ENCODE measurements at regions not wholly inside any gene's neighbourhood (a gene's known extent, or its start where the extent isn't known, plus 50 kb on each side); places are given as distances from the start of the nearest gene placed in this dataset.

- WGBS, 3 donors, result 66 to 81% (median 68%) methylated on average over 6 of the region's 6 CpGs
- DNase-seq, result no peak
- intact Hi-C loops (cut with DNase I), result no loop called here
- TF ChIP-seq, protein P1, sequence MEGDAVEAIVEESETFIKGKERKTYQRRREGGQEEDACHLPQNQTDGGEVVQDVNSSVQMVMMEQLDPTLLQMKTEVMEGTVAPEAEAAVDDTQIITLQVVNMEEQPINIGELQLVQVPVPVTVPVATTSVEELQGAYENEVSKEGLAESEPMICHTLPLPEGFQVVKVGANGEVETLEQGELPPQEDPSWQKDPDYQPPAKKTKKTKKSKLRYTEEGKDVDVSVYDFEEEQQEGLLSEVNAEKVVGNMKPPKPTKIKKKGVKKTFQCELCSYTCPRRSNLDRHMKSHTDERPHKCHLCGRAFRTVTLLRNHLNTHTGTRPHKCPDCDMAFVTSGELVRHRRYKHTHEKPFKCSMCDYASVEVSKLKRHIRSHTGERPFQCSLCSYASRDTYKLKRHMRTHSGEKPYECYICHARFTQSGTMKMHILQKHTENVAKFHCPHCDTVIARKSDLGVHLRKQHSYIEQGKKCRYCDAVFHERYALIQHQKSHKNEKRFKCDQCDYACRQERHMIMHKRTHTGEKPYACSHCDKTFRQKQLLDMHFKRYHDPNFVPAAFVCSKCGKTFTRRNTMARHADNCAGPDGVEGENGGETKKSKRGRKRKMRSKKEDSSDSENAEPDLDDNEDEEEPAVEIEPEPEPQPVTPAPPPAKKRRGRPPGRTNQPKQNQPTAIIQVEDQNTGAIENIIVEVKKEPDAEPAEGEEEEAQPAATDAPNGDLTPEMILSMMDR (IDR thresholded peaks at IDR 0.05), result no peak
- Histone ChIP-seq H3K27ac (no peak overlapping the region), H3K9me3 (no peaks in the 10 kb centered on the region), H3K36me3 (ENCODE audit: insufficient read depth in 1 of 2, low read depth in 1 of 2) (no peaks in the 10 kb centered on the region), H3K4me3 (no peak overlapping the region), H3K27me3 (ENCODE audit: insufficient read depth in 3 of 3, low read length in 2 of 3) (no peaks in the 10 kb centered on the region), H3K4me1 (no peaks in the 10 kb centered on the region)
- no peak for ATAC-seq
Measured at GRCh38 chr4:157983300-157983699, 189.5 kb downstream of the GASK1B start.

GRCh38 chr4:157980158-157980557 lies 192.7 kb downstream of the GASK1B start:
- H3K9me3 ChIP-seq, result no peaks in the 10 kb centered on the region
- intact Hi-C loops (cut with DNase I), result no loop called here
- no peak for ATAC-seq

GRCh38 chr4:157978680-157979361 lies 194.0 kb downstream of the GASK1B start:
- intact Hi-C loops (cut with DNase I), result loop anchor here (2.0 to 10.0 kb wide), 2 partner anchors 762 to 764 kb away; no protein-coding TSS in a partner anchor
- H3K4me1 ChIP-seq, result no peaks in the 10 kb centered on the region
- DNase-seq, result peak; percentile 14 to 51
- H3K9me3 ChIP-seq, result no peaks in the 10 kb centered on the region
- no peaks in the 10 kb centered on the region for H3K27me3 ChIP-seq (ENCODE audit: insufficient read depth in 3 of 3, low read length in 2 of 3)
- no peak overlapping the region for H3K27ac ChIP-seq
- TF ChIP-seq, protein P1 (IDR thresholded peaks at IDR 0.05), result peak; percentile 82
- 7 to 13% (median 8%) methylated on average over 7 of the region's 7 CpGs for WGBS, 3 donors
- no peak overlapping the region for H3K4me3 ChIP-seq
- ATAC-seq, result peak in 3 of 4 donors; percentile 34 to 77 (median 71)
- no peaks in the 10 kb centered on the region for H3K36me3 ChIP-seq (ENCODE audit: insufficient read depth in 1 of 2, low read depth in 1 of 2)

More at GRCh38 chr4:157980158-157980557, 192.7 kb downstream of the GASK1B start:
- Histone ChIP-seq H3K27ac (no peak overlapping the region), H3K36me3 (ENCODE audit: insufficient read depth in 1 of 2, low read depth in 1 of 2) (no peaks in the 10 kb centered on the region), H3K4me3 (no peak overlapping the region), H3K4me1 (no peaks in the 10 kb centered on the region), H3K27me3 (ENCODE audit: insufficient read depth in 3 of 3, low read length in 2 of 3) (no peaks in the 10 kb centered on the region)
- TF ChIP-seq, protein P1 (IDR thresholded peaks at IDR 0.05), result no peak
- no peak for DNase-seq

- Histone ChIP-seq H3K9me3 (no peaks in the 10 kb centered on the region), H3K4me3 (no peak overlapping the region), H3K27me3 (ENCODE audit: insufficient read depth in 3 of 3, low read length in 2 of 3) (no peaks in the 10 kb centered on the region), H3K27ac (no peak overlapping the region), H3K4me1 (no peaks in the 10 kb centered on the region), H3K36me3 (ENCODE audit: insufficient read depth in 1 of 2, low read depth in 1 of 2) (no peaks in the 10 kb centered on the region)
- 72 to 82% (median 81%) methylated on average over 4 of the region's 4 CpGs for WGBS, 3 donors
- TF ChIP-seq, protein P1 (IDR thresholded peaks at IDR 0.05), result no peak
- ATAC-seq, result no peak
- intact Hi-C loops (cut with DNase I), result loop anchor here in 1 of 2 donors (10.0 kb wide), 1 partner anchor 762 kb away; no protein-coding TSS in a partner anchor
- no peak for DNase-seq
Measured at GRCh38 chr4:157977086-157977485, 195.7 kb downstream of the GASK1B start.

All from psoas muscle (tissue), 7 donors.